Hypothalamus (tissue), 51 donors: ENCODE measurements at regions not wholly inside any gene's neighbourhood (a gene's known extent, or its start where the extent isn't known, plus 50 kb on each side); places are given as distances from the start of the nearest gene placed in this dataset.
"Not testable (repeated sequence)": the region's sequence is repeated elsewhere in the genome, so short reads cannot be mapped to it uniquely, and the experiment has no call there.

Experiments
- DNase-seq, 51 donors: peaks; one replicate each; lab custom pipeline; 2025; lab: John Stamatoyannopoulos, UW

DNA sequence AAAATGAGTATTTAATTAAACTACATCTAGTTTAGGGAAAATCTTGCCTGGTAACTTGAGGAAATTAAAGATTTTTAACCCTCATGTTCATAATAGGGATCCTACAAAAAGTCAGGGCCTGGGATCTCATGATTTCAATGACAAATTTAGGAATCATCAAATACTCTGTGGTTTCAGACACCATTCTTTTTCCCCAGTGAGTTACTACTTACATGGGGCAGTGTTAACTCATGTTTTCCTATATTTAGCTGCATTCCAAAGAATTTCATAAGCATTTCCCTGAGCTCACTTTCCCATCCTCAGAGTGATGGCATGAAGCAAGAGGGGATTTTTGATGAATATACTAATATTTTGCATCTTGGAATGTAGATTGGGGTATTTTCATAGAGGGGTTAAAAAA lies 321.7 kb downstream of the CENPW start:
- DNase-seq, result no peak

DNA sequence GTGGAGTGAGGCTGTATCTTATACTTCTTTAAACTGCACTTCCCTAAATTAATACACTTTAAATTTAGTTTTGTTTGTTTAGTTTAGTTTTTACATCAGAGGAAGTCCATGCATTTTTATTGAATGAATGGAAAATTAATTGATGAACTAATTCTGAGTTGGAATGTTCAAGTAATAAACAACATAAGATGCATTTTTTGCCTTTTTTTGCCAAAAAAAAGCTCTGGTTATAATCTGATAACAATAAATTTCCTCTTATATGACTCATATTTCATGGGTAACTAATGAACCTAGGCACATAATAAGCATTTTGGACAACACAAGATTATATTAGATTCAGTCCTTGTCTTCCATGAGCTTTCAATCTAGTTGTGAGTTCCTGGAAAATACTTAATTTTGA lies 323.1 kb downstream of the CENPW start:
- DNase-seq, result no peak

DNA sequence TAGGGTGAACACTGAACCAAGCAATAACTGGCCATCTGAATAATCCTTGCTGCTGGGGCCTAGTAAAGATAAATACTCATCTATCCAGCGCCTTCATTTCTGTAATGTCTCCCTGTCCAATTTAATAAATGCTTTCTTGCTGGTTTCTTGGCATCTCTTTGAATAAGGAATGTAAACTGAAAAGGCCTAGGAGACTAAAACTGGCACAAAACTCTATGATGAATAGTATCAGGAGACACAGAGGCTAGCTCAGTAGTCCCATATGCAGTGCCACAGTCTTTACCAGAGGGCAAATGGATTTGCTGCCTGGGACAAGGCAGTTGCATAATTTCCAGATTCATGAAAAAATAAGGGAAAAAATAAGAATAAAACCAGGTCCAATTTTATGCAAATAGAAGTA lies 324.4 kb downstream of the CENPW start:
- DNase-seq, result no peak

DNA sequence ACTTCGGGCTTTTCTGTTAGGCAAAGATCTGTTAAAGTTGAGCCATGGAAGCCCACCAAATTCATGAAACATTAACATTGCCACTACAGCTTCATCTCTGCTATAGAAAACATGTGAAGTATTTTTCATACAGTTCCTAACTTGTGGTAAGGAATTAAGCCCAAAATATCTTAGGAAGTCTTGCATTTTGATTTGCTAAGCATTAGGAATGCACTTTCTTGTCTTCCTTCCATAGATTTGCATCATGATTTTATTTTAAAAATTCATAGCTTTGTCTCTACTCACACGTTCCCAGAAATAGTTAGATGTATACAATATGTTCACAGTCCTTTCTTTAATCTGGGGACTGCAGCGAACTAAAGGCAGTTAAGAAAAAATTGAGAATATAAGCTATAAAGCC lies 325.6 kb downstream of the CENPW start:
- no peak for DNase-seq

DNA sequence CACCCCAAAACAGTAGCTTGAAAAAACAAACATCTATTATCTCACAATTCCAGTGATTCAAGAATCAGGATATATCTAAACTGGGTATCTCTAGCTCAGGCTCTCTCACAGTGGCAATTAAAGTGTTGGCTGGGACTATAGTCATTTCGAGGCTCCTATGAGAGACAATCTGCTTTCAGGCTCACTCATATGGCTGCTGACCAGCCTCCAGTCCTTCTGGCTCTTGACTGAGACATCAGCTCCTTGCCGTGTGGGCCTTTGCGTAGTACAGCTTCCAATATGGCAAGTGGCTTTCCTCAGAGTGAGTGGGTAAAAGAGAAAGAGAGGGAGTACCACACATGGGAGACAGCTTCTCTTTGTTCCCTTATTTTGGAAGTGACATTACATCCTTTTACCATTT lies 327.2 kb downstream of the CENPW start:
- no peak for DNase-seq

DNA sequence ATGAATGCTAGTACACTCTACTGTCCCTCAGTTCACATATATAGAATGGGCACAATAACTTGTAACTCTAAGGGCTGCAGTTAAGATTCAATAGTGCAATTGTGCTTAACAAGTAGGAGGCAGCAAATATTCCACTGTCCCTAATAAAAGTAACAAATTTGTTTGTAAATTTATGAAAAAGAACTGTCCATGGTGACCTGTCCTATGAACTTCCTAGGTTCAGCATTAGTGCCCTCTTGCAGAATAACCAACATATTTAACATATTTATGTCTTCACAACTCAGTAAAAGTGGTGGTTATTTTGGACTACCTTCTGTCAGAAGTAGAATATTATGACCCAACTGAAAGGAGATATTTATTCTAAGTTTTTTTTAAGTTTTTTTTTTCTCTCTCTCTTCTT lies 327.8 kb downstream of the CENPW start:
- no peak for DNase-seq

DNA sequence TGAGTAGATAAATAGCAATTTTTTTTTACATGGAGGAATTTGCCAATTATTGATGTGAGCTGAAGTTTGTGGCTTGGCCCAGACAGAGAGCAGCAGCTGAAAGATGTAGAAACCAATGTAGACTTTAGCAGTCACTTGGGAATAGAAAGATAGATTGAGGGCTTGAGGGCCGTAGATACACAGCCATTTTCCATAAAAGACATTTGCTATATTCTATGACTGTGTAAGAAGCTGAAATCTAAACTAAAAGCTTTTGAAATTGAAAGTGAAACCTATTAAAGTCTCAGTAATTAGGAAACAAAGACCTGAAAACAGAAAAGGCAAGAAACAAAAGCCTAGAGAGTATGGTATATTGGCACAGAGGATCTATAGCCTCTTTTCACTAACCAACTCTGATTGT lies 332.7 kb downstream of the CENPW start:
- no peak for DNase-seq

DNA sequence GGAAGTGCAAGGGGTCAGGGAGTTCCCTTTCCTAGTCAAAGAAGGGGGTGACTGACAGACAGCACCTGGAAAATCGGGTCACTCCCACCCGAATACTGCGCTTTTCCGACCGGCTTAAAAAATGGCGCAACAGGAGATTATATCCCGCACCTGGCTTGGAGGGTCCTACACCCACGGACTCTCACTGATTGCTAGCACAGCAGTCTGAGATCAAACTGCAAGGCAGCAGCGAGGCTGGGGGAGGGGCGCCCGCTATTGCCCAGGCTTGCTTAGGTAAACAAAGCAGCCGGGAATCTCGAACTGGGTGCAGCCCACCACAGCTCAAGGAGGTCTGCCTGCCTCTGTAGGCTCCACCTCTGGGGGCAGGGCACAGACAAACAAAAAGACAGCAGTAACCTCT lies 333.8 kb downstream of the CENPW start:
- DNase-seq, result not testable (repeated sequence)

DNA sequence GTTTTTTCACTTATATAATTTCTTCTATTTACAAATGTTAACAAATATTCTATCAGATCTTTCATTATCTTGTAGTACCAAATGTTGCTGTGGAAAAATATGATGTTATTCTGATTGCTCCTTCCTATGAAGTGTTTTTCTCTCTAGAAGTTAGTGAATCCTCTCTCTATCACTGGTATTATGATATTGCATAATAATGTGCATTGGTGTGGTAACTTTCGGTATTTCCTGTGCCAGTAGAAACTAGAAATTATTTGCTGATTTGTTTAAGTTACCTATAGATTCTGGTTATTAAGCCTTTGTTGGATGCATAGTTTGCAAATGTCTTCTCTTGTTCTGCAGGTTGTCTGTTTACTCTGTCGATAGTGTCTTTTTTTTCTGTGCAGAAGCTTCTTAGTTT lies 342.5 kb downstream of the CENPW start:
- DNase-seq, result no peak

DNA sequence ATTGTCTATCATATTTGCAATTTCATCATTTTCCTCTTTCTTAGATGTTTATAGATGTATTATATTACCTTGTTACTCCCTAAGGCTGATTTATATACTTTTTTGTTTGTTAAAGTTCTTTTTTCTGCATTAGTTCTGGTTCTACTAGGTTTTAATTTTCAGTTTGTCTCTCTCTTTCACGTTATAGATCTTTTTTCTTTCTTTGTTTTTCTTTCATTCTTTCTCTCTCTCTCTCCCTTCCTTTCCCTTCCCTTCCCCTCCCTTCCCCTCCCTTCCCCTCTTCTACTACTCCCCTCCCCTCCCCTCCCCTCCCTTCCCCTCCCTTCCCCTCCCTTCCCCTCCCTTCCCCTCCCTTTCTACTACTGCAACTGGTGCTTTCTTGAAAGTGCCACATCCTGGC lies 345.3 kb downstream of the CENPW start:
- no peak for DNase-seq

DNA sequence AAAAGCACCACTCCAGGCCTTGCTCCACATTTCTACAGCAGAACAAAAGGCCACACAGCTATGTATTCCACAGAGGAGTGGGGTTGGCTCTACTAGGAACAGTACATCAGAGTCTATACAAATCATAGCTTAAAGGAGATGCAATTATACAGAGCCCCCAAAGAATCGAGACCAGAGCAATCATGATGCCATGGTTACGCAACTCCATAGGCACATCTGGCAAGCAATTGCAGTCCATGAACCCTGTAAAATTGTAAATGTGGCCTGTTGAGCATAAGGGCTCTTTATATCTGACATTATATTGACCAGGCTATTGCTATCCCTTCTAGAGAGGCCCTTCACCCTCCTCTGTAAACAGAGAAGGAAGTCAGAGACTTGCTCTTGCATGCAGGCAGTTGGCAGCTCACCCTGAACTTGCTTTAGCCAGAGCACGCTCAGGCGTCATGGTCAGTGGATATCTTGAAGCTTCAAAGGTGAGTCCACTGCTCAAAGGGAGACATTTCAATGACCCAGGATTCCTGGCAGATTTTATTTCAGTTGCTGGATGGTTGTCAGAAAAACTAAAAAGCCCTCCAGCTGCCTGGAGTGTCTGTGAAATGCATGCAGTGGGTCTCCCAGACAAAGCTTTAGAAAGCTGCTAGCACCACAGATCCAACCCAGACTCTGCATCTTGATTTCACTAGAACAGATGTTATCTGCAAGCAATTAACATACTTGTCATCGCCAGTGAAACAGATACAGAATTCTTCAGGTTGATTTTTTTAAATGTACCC lies 357.2 kb downstream of the CENPW start:
- DNase-seq, result no peak

DNA sequence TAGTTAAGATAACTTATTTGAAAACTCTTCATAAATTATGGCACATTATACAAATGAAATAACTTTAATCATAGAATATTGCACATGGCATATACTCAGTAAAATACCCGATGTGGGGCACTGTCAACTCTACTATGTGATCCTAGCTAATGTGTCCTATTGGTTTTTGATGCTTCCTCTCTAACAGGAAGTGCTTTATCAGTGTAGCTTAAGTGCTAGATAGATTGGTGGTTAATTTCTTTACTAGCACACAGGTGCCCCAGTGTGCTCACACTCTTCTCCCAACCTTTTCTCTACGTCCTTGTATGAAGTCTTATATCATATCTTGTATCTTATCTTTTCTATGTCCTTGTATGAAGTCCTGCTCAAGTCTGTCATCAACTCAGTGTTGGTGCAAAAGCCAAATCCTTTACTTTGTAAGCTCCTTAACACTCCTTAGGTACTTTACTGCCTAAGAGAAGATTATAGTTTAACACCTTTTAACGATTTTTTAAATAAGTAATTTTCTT lies 358.9 kb downstream of the CENPW start:
- DNase-seq, result no peak

DNA sequence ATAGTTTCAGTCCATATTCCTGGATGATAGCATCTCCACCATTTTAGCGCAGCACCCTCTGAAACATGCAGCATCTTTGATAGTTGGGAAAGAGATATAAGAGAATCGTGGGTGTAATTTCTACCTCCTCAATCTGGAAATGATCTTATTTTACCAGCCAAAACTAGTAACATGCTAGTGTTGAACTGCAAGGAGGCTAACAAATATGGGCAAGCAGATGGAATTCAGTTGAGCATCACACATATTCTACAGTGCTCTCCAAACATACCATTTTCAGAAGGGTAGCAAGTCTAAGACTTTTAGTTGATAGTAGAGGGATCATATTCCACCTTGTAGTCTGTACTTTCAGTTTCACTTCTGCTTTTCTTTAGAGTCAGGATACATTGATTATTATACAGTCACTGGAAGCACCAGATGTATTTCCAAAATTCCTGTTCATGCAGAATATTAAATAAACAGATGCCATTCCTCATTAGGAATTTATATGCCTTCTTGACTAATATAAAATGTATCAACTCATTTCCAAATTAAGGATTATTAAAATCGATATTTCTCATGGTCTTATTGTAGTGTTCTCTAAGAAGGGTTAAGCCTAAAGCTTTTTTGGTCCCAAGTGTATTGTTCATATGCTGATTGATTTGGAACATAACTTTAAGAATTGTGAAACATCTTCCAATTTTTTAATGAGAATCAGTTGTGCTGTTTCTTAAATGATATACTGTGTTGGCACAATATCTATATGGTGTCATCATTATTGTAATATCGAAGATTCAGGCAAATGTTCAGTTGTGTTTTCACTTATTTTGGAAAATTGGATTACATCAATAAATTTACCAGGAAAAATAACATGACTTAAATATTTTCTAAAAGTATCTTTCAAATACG lies 362.0 kb downstream of the CENPW start:
- DNase-seq, result no peak

DNA sequence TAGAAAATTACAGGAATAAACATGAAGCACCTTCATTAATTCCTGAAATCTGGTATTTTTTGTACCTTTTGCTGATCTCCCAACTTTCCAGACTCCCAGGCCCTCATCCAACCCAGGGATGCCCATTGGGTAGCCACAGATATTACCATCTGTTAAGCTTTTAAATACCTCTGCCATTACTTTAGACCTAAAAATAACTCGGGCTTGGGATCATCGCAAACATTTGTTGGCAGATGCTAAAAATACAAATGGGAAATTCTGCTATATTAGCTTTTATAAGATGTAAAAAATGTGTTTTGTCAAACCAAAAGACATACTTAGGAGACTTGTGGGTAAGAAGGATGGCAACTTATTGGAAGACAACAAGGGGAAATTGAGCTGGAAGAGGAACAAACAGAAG lies 376.1 kb downstream of the CENPW start:
- DNase-seq, result no peak

DNA sequence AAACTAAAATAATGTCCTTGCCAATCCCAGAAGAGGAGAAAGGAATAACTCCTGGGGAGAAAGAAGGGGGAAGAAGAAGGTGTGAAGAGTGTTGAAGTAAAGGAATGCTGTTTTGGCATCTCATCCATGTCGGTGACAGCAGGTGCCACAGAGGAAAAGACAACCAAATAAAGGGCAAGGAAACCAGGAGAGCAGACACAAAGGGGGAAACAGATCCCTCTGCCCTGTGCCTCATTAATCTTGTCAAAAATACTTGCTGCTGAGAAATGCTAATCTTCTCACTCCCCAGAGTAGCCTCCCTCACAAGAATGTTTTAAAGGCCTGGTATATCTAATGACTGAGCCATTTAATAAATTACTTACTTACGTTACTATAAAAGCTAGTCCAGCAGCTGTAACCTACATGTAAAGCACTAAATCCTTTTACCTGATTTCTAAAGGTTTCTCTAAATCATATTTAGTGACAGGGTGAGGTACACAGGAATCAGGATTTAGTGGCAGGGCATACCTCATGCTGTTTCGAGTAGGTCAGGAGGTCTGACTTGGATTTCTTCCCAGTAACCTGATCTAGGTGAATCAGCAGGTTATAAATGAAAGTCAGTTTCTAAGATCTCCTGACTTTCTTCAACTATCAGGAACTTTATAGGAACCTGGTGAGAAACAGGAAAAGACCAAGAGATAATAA lies 377.1 kb downstream of the CENPW start:
- DNase-seq, result no peak

DNA sequence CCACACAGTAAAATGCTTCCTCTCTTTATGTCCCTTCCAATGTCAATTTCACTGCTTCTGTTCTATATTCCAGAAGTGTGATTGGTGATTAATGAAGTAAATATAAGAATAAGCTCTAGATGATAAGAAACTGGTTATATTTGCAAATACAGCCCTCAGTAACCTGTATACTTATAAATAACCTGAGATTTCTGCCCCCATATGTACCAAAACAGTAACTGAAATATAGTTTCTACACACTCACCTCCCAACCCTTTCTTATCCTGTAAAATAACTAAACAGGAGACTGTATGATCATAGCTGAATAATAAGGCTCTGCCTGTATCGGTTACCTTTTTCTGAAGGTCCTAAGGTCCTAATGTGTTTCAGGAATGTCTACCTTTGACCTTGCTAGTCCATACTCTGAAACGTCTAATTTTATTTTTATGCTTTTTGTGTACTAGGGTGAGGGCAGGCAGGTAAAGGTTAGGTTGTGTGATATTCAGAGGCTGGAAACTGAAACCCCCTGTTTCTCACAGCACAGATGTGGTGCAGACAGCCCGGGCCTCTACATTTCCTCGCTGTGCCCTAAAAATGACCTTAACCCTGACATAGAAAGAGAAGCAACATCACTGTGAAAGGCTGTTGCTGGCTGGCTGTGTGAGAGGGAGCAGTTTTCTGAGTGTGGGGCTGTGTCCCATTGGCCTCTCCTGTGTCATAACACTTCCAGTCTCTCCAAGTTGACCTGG lies 378.8 kb downstream of the CENPW start:
- DNase-seq, result no peak

DNA sequence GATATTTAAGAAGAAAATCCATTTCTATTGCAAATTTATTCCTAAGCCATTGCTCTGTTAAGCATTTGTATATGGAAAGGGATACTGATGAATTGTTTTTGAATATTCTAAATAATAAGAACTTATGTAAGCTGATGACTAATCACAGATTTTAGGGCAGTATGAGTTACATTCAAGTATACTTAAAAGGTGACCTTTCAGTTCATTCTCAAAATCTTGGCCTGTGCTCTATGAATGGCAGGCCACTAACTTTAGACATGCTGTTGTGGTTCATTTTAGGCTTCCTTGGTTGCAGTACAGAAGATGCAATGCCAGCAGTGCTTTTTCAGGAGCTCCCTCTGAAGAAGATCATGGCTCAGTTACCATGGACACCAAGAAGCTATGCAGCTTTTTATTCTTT lies 380.4 kb downstream of the CENPW start:
- no peak for DNase-seq

DNA sequence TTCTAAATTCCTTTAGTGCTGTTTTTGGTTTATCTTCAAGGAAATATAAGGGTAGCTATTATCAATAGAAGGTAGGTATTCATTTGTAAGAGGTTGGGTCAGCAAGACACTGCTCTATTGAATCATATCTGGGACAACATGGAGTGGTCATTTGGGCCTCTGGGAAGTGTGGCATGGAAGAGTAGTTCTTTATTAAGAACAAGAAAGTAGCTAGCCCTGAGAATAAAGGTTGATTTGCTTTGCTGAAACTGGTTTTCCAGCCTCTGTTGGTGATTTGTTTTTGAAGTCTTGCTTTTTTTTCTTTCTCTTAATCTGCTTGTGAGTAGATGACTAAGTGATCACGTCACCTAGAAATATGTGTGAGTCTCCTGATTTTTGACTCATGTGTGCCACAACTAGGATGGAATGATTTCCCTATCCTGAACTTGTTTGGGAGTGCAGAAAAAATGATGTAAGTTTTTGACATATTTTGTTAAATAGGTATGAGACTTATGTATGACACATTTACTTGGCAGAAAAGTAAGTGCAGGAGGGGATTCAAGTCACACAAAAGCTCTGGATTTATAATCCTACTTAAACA lies 381.8 kb downstream of the CENPW start:
- no peak for DNase-seq

DNA sequence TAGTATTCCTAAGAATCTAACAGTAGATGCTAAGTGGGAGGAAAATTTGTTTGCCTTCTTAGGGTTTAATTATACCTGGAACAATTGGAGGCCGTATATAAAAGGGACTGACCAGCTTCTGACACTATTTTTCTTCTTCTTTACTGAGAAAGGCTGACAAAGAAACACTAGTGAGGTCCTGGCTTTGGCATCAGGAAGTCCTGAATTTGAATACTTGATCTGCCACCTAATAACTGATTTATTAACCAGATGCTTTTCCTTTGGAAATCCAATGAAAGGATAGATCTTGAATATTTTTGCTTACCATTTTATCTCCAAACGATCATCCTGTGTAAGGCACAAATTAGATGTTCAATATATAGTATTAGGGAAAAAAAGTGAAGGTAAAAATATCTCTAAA lies 382.5 kb downstream of the CENPW start:
- DNase-seq, result no peak

DNA sequence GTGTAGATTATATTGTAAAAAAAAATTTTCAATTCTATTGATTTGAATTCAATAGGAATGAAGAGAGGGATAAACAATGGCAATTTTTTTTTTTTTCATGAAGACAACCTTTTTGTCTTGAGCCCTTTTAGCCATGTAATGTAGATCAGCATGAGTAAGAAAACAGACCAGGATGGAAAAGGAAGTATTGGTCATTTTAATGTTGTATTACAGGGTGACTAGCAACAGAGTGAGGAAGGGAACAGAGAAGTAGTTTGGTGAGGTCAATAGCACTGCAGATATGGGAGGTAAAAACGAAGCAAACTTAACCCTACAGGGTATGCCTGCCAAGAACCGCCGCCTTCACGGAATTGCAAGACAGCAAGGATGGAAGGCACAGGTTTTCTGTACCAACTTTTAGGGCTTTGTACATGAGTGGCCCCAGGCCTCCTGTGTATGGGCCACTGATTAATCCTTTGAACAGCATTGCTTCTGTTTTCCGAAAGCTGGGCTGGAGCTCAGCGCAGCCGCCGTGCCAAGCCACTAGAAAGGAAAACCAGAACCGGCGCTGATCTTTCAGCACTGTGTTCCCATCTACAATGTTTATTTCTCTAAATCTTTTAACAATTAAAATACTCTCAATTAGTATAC lies 383.7 kb downstream of the CENPW start:
- DNase-seq, result no peak
